Epithelial cell of esophagus (primary cell): ENCODE measurements at regions not wholly inside any gene's neighbourhood (a gene's known extent, or its start where the extent isn't known, plus 50 kb on each side); places are given as distances from the start of the nearest gene placed in this dataset.

ENCODE experiments used
- DNase-seq: peaks from one replicate; pipeline ENCODE4 v3.0.0; 2010; ENCODE audit warnings: low read depth
- H3K4me3 ChIP-seq: 2 replicates; pipeline ENCODE4 v1.5.1; 2011; ENCODE audit warnings: mild to moderate bottlenecking, low read length, control low read depth
- TF ChIP-seq, protein P1 (sequence below): IDR thresholded peaks from 2 replicates; pipeline ENCODE4 v1.5.1; 2011; ENCODE audit warnings: low read depth, mild to moderate bottlenecking, low read length, control low read depth, inconsistent platforms; ENCODE audit not compliant: insufficient read depth; ENCODE audit errors: missing control alignments

DNA sequence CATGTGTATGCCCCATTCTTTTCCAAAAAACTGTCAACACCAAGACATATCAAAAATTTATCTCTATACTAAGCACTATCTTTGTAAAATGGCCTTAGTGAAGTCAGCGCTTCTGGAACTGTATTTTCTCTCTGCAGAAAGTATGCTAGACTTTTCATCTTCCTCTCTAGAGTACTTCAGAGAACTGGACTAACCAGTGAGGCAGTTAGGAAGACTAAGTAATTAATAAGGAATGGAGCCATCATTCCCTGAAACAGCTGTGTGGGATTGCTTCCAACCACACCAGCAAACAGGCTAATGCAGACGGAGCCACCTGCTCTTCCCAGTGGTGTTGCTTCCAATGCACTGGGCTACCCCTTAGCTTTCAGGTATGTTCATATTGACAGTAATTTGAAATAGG, 169.1 kb upstream of the FUT9 start:
- TF ChIP-seq, protein P1, sequence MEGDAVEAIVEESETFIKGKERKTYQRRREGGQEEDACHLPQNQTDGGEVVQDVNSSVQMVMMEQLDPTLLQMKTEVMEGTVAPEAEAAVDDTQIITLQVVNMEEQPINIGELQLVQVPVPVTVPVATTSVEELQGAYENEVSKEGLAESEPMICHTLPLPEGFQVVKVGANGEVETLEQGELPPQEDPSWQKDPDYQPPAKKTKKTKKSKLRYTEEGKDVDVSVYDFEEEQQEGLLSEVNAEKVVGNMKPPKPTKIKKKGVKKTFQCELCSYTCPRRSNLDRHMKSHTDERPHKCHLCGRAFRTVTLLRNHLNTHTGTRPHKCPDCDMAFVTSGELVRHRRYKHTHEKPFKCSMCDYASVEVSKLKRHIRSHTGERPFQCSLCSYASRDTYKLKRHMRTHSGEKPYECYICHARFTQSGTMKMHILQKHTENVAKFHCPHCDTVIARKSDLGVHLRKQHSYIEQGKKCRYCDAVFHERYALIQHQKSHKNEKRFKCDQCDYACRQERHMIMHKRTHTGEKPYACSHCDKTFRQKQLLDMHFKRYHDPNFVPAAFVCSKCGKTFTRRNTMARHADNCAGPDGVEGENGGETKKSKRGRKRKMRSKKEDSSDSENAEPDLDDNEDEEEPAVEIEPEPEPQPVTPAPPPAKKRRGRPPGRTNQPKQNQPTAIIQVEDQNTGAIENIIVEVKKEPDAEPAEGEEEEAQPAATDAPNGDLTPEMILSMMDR, result no peak
- no peak for DNase-seq

DNA sequence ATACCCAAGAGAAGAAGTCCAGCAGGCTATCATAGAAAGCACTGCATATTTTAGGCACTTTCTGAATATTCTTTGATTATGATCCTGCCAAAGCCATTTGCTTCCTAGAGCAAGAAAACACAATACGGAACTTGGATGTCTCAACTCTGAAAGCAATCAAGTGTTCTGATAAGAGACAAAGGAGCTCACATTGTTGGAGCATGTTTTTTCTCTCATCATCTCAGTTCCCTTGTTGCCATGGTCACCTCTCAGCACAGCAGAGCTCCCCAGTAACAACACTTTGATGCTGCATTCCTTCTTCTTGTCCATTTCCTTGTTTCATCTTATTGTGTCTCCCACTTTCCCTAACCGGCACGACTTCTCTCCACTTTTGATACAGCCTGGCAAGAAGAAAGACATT, 168.7 kb upstream of the FUT9 start:
- TF ChIP-seq, protein P1, result no peak
- no peak for DNase-seq
- H3K4me3 ChIP-seq, result no peak overlapping the region

More for the DNA sequence above, 169.1 kb upstream of the FUT9 start:
- H3K4me3 ChIP-seq, result no peak overlapping the region

DNA sequence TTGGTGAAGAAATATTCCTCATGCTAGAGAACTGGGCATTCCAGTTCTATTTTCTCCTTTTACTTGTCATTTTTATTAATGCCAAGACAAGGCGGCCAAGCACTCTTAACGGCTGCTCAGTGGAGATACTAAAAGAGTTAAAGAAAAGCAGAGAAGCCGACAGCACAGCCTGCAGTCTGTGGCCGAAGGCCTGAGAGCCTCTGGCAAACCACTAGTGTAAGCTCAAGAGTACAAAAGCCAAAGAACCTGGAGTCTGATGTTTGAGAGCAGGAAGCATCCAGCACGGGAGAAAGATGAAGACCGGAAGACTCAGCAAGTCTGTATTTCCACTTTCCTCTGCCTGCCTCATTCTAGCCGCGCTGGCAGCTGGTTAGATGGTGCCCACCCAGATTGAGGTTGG, 167.1 kb upstream of the FUT9 start:
- no peak for DNase-seq
- TF ChIP-seq, protein P1, result no peak
- H3K4me3 ChIP-seq, result no peak overlapping the region

DNA sequence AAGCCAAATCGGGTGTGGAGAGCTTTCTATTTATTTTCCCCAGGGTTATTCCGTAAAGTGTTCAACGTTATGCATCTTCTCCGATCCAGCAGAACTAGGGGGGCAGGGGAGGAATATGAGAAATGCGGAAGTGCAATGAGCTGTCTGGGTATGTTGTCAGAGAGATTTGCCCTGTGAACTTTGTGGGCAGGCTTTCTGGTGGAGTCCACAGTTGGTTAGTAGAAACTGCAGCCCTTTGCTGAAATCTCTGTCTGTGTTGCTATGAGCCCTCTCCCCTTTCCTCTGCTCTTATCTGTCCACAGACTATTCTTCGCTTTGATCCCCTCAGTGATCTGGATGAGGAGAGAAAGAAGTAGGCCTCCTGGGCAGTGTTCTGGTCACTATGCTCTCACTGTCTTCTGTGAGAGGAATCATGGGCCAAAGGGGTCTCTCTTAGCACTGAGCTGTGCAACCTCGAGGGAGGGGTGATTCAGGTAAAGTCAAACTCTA, 158.9 kb upstream of the FUT9 start:
- TF ChIP-seq, protein P1, result no peak
- H3K4me3 ChIP-seq, result no peak overlapping the region
- DNase-seq, result no peak

DNA sequence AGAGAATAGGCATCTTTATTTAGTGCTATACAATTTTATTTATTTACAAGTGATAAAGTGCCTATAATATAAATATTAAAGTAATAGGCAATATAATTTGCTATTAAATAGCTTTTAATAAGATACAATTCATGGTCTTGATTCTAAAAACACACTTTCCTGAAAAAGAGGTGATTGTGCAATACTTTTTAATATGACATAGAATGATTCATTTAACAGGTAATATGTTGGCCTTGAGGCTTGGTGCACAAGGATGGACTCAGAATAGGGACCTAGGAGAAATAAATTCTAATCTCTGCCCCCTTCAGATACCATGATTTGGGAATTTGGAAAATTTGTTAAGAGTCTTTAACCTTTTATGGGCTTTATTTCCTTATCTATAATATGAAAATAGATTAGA, 149.9 kb upstream of the FUT9 start:
- H3K4me3 ChIP-seq, result no peak overlapping the region
- DNase-seq, result peak; percentile 4
- TF ChIP-seq, protein P1, result no peak

DNA sequence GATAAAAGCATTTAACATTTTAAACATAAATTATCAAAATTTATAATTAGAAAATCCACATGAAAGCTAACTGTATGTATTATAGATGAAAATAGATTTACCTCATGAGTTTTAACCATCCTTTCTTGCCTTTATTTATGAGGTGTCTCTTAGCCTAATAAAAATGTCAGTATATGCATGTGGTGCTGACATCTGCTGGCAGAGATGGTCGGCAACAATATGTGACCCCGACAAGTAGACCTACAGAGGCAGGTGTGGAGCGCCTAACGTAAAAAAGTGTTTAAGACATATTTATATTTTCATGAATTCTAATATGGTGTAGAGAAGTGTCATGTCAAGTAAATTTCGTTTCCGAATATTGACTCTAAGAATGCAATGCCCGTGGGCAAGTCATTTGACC, 149.0 kb upstream of the FUT9 start:
- no peak overlapping the region for H3K4me3 ChIP-seq
- TF ChIP-seq, protein P1, result peak; percentile 53
- DNase-seq, result peak; percentile 38

DNA sequence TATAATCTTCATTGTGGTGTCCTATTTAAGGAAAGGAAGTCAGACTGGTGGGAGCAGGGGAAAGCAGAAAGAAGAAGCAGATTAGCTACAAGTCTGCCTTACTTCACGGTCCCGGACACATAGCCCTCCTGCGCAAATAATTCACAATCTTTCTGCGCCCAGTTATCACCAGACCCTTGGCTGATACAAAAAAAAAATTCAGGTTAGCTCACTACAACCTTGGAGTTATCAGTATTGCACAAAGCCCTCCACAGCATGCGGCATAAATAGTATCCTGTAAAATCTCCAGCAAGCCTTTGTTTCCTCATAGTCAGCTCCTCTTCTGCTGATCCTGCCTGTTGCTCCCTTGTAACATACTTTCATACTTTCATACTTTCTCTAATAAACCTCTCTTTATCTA, 148.6 kb upstream of the FUT9 start:
- no peak for DNase-seq
- TF ChIP-seq, protein P1, result no peak

More for the DNA sequence above, 148.6 kb upstream of the FUT9 start:
- no peak overlapping the region for H3K4me3 ChIP-seq
